Progenitor cell of endocrine pancreas (in vitro differentiated cells): ENCODE measurements at regions not wholly inside any gene's neighbourhood (a gene's known extent, or its start where the extent isn't known, plus 50 kb on each side); places are given as distances from the start of the nearest gene placed in this dataset.

Source experiments
- DNase-seq: peaks from one replicate; pipeline ENCODE4 v3.0.0; 2021; ENCODE audit warnings: low spot score; ENCODE audit not compliant: unreplicated experiment
- H3K27ac Mint-ChIP-seq: 2 replicates; pipeline ENCODE4 v1.8.0; 2021; ENCODE audit warnings: mild to moderate bottlenecking, moderate library complexity, mixed read lengths
- H3K27me3 Mint-ChIP-seq: 2 replicates; pipeline ENCODE4 v1.8.0; 2021; ENCODE audit warnings: mixed read lengths
- H3K36me3 Mint-ChIP-seq: 2 replicates; pipeline ENCODE4 v1.8.0; 2022; ENCODE audit warnings: mixed read lengths; ENCODE audit not compliant: insufficient read depth
- H3K4me1 Mint-ChIP-seq: 2 replicates; pipeline ENCODE4 v1.8.0; 2021; ENCODE audit warnings: low read depth, mixed read lengths
- H3K4me3 Mint-ChIP-seq: 2 replicates; pipeline ENCODE4 v1.8.0; 2021; ENCODE audit warnings: low read depth, mild to moderate bottlenecking, moderate library complexity, mixed read lengths
- H3K9me3 Mint-ChIP-seq: 2 replicates; pipeline ENCODE4 v1.8.0; 2021; ENCODE audit warnings: low read depth, mixed read lengths
- CTCF ChIP-seq: fragments of 200-600 bp; sonication (generic); IDR thresholded peaks from one replicate; pipeline ENCODE4 v1.5.0; 2021; ENCODE audit warnings: antibody characterized with exemption, mild to moderate bottlenecking; ENCODE audit not compliant: unreplicated experiment

GRCh38 chr18:65548316-65548715 is 202.5 kb upstream of the CDH7 start:
- no peak for DNase-seq
- Mint-ChIP-seq H3K9me3 (no peaks in the 10 kb centered on the region), H3K36me3 (no peaks in the 10 kb centered on the region), H3K4me3 (no peak overlapping the region), H3K4me1 (peaks cover 2% of the 10 kb centered on the region), H3K27ac (no peak overlapping the region), H3K27me3 (no peaks in the 10 kb centered on the region)
- no peak for TF ChIP-seq CTCF

- no peak for DNase-seq
- Mint-ChIP-seq H3K36me3 (no peaks in the 10 kb centered on the region), H3K4me1 (peaks cover 2% of the 10 kb centered on the region), H3K27ac (no peak overlapping the region), H3K9me3 (no peaks in the 10 kb centered on the region), H3K4me3 (no peak overlapping the region), H3K27me3 (no peaks in the 10 kb centered on the region)
- no peak for TF ChIP-seq CTCF
Observed at GRCh38 chr18:65547046-65547445, 203.8 kb upstream of the CDH7 start.

GRCh38 chr18:65544701-65545100 is 206.1 kb upstream of the CDH7 start:
- TF ChIP-seq CTCF: no peak
- peaks cover 2% of the 10 kb centered on the region for H3K4me1 Mint-ChIP-seq
- no peak for DNase-seq
- no peak overlapping the region for H3K27ac Mint-ChIP-seq
- H3K9me3 Mint-ChIP-seq: no peaks in the 10 kb centered on the region
- no peaks in the 10 kb centered on the region for H3K36me3 Mint-ChIP-seq
- no peaks in the 10 kb centered on the region for H3K27me3 Mint-ChIP-seq
- H3K4me3 Mint-ChIP-seq: no peak overlapping the region

- no peak for TF ChIP-seq CTCF
- no peak for DNase-seq
- Mint-ChIP-seq H3K36me3 (no peaks in the 10 kb centered on the region), H3K27me3 (no peaks in the 10 kb centered on the region), H3K9me3 (no peaks in the 10 kb centered on the region), H3K27ac (no peak overlapping the region), H3K4me1 (no peaks in the 10 kb centered on the region), H3K4me3 (no peak overlapping the region)
Observed at GRCh38 chr18:65527879-65528633, 222.8 kb upstream of the CDH7 start.

- Mint-ChIP-seq H3K27me3 (no peaks in the 10 kb centered on the region), H3K4me3 (no peak overlapping the region), H3K36me3 (no peaks in the 10 kb centered on the region), H3K4me1 (no peaks in the 10 kb centered on the region), H3K27ac (no peak overlapping the region), H3K9me3 (no peaks in the 10 kb centered on the region)
- no peak for TF ChIP-seq CTCF
- no peak for DNase-seq
Observed at GRCh38 chr18:65526099-65526498, 224.7 kb upstream of the CDH7 start.
